ENCODE measurements at regions not wholly inside any gene's neighbourhood (a gene's known extent, or its start where the extent isn't known, plus 50 kb on each side); places are given as distances from the start of the nearest gene placed in this dataset.

DNA sequence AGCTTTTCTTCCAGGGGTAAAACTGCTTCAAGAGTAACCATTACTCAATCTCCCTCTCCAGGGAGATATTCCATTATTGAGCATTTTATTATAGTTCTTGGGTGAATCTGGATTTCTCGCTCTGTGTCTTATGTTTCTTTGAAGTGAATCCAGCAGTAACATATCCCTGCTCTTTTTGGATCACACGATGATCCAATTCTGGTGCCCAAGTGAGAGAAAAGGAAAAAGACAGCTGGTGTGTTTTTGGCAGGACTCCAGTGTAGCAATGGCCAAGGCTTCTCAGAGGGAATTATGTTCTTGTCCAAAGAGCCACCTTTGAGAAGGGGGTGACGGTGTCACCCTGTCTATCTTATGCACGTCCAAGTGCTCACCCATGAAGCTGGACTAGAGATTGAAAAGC, 140.3 kb upstream of the ERRFI1 start:
- H2AFZ ChIP-seq (ENCODE audit: low read length) = no peak overlapping the region

DNA sequence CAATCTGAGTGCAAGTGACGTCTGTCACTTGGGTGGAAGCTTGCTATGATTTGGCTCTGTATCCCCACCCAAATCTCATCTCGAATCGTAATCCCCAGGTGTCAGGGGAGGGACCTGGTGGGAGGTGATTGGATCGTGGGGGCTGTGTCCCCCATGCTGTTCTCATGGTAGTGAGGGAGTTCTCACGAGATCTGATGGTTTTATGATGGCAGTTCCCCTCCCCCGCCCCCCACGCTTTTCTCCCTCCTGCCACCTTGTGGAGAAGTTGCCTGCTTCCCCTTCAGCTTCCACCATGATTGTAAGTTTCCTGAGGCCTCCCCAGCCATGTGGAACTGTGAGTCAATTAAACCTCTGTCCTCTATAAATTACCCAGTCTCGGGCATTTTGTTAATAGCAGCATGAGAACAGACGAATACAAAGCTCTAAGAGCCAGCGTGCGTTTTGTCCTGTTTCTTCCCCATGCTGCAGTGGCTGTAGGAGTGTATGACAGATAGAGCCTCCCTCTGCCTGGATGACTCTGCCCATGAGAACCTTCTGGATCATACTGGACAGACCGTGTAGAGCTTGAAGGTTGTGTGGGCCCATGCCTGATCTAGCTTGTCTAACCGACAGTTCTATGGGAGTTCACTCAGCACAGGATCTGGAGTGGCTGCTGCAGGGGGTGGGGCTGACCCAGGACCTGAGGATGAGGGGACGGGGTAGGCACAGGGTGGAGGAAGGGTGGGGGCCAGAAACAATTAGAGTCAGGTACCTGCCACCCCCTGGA, 139.7 kb upstream of the ERRFI1 start:
- Histone ChIP-seq H3K4me2 (ENCODE audit: low read length) (no peak overlapping the region), H3K9ac (ENCODE audit: low read length) (no peak overlapping the region), H3K27me3 (ENCODE audit: insufficient read depth, low read length) (no peaks in the 10 kb centered on the region), H2AFZ (ENCODE audit: low read length) (no peak overlapping the region), H3F3A (ENCODE audit: insufficient read depth, low read length) (no peaks in the 10 kb centered on the region), H3K4me3 (ENCODE audit: low read depth, low read length, poor library complexity, severe bottlenecking) (no peak overlapping the region), H3K4me1 (ENCODE audit: insufficient read depth, low read length, severe bottlenecking) (peaks cover 9% of the 10 kb centered on the region), H4K20me1 (ENCODE audit: insufficient read depth, low read length) (no peaks in the 10 kb centered on the region), H3K9me3 (ENCODE audit: low read length) (no peaks in the 10 kb centered on the region), H3K36me3 (ENCODE audit: insufficient read depth, low read length) (no peaks in the 10 kb centered on the region), H3K79me2 (ENCODE audit: insufficient read depth, low read length) (no peaks in the 10 kb centered on the region), H3K27ac (ENCODE audit: low read depth, low read length, poor library complexity, severe bottlenecking) (no peak overlapping the region), H3K9me2 (ENCODE audit: low read depth, low read length) (no peaks in the 10 kb centered on the region)
- TF ChIP-seq EZH2 (IDR thresholded peaks at IDR 0.05; ENCODE audit: borderline replicate concordance, low read length) = no peak
- peak; percentile 31; the same call in 1 of the 2 replicates for TF ChIP-seq CTCF (IDR thresholded peaks at IDR 0.05; ENCODE audit: low read length)

More for the DNA sequence above, 140.3 kb upstream of the ERRFI1 start:
- H3K9me2 ChIP-seq (ENCODE audit: low read depth, low read length) = no peaks in the 10 kb centered on the region
- H3F3A ChIP-seq (ENCODE audit: insufficient read depth, low read length) = no peaks in the 10 kb centered on the region
- no peak overlapping the region for H3K4me2 ChIP-seq (ENCODE audit: low read length)
- H3K4me3 ChIP-seq (ENCODE audit: low read depth, low read length, poor library complexity, severe bottlenecking) = no peak overlapping the region
- TF ChIP-seq EZH2 (IDR thresholded peaks at IDR 0.05; ENCODE audit: borderline replicate concordance, low read length) = no peak
- TF ChIP-seq CTCF (IDR thresholded peaks at IDR 0.05; ENCODE audit: low read length) = no peak
- no peaks in the 10 kb centered on the region for H3K9me3 ChIP-seq (ENCODE audit: low read length)
- H4K20me1 ChIP-seq (ENCODE audit: insufficient read depth, low read length) = no peaks in the 10 kb centered on the region
- H3K27ac ChIP-seq (ENCODE audit: low read depth, low read length, poor library complexity, severe bottlenecking) = no peak overlapping the region
- no peaks in the 10 kb centered on the region for H3K36me3 ChIP-seq (ENCODE audit: insufficient read depth, low read length)
- H3K27me3 ChIP-seq (ENCODE audit: insufficient read depth, low read length) = no peaks in the 10 kb centered on the region
- H3K79me2 ChIP-seq (ENCODE audit: insufficient read depth, low read length) = no peaks in the 10 kb centered on the region
- H3K9ac ChIP-seq (ENCODE audit: low read length) = no peak overlapping the region
- H3K4me1 ChIP-seq (ENCODE audit: insufficient read depth, low read length, severe bottlenecking) = peaks cover 9% of the 10 kb centered on the region

- no peak for TF ChIP-seq CTCF (IDR thresholded peaks at IDR 0.05; ENCODE audit: low read length)
- TF ChIP-seq EZH2 (IDR thresholded peaks at IDR 0.05; ENCODE audit: borderline replicate concordance, low read length) = no peak
- Histone ChIP-seq H3K4me3 (ENCODE audit: low read depth, low read length, poor library complexity, severe bottlenecking) (no peak overlapping the region), H3K4me2 (ENCODE audit: low read length) (no peak overlapping the region), H2AFZ (ENCODE audit: low read length) (no peak overlapping the region), H3K9me3 (ENCODE audit: low read length) (no peaks in the 10 kb centered on the region), H3F3A (ENCODE audit: insufficient read depth, low read length) (no peaks in the 10 kb centered on the region), H3K9me2 (ENCODE audit: low read depth, low read length) (no peaks in the 10 kb centered on the region), H3K27me3 (ENCODE audit: insufficient read depth, low read length) (no peaks in the 10 kb centered on the region), H3K79me2 (ENCODE audit: insufficient read depth, low read length) (no peaks in the 10 kb centered on the region), H3K9ac (ENCODE audit: low read length) (no peak overlapping the region), H3K27ac (ENCODE audit: low read depth, low read length, poor library complexity, severe bottlenecking) (no peak overlapping the region), H3K4me1 (ENCODE audit: insufficient read depth, low read length, severe bottlenecking) (peaks cover 4% of the 10 kb centered on the region), H3K36me3 (ENCODE audit: insufficient read depth, low read length) (no peaks in the 10 kb centered on the region), H4K20me1 (ENCODE audit: insufficient read depth, low read length) (no peaks in the 10 kb centered on the region)
Measured at GRCh38 chr1:8164670-8165069, 138.6 kb upstream of the ERRFI1 start.
